ENCODE measurements at regions not wholly inside any gene's neighbourhood (a gene's known extent, or its start where the extent isn't known, plus 50 kb on each side); places are given as distances from the start of the nearest gene placed in this dataset.

- TF ChIP-seq CTCF (IDR thresholded peaks at IDR 0.05; ENCODE audit: poor library complexity, severe bottlenecking) (no peak), EZH2 (IDR thresholded peaks at IDR 0.05; ENCODE audit: borderline replicate concordance, insufficient read depth, low read length, poor library complexity, severe bottlenecking) (no peak), EP300 (conservative IDR thresholded peaks at IDR 0.05; ENCODE audit: poor library complexity, severe bottlenecking) (no peak), POLR2AphosphoS5 (IDR thresholded peaks at IDR 0.05) (no peak)
Observed at GRCh38 chr12:131555866-131556265, 155.0 kb upstream of the SFSWAP start.

Measured in neural cell (in vitro differentiated cells).